H1 (cell line): ENCODE measurements at regions not wholly inside any gene's neighbourhood (a gene's known extent, or its start where the extent isn't known, plus 50 kb on each side); places are given as distances from the start of the nearest gene placed in this dataset.

ENCODE experiments used
- CTCF ChIA-PET: fragments of 300-600 bp; sonication (Branson Sonifier 250); formaldehyde crosslinking; loops from one replicate; lab custom pipeline; 2021; ENCODE audit not compliant: partially characterized antibody; lab: Charles Lee
- POLR2A ChIA-PET: fragments of 300-600 bp; sonication (Branson Sonifier 250); formaldehyde crosslinking; loops from one replicate; lab custom pipeline; 2021; ENCODE audit warnings: inconsistent platforms; ENCODE audit not compliant: partially characterized antibody; lab: Charles Lee
- DNase-seq, 2 experiments: peaks; one replicate each; pipeline versions ENCODE4 v3.0.0 to v3.0.0-alpha.2; 2010 to 2022; ENCODE audit warnings: low spot score in 2 of 2, low read depth in 1 of 2, mixed read lengths in 1 of 2
- FAIRE-seq: peaks from 2 replicates; lab custom pipeline; 2011; peaks lifted over from hg19 to GRCh38; lab: Jason Lieb, UNC
- H2AFZ ChIP-seq: 2 replicates; pipeline ENCODE4 v1.8.1; 2012; ENCODE audit warnings: low read length, inconsistent platforms
- H2AK5ac ChIP-seq: 2 replicates; pipeline ENCODE4 v1.6.1; 2013; ENCODE audit warnings: low read depth, low read length
- H2BK120ac ChIP-seq: replicated peaks from 2 replicates; pipeline ENCODE3; 2013; ENCODE audit warnings: low read depth, low read length, inconsistent platforms
- H2BK12ac ChIP-seq: 2 replicates; pipeline ENCODE4 v1.6.1; 2013; ENCODE audit warnings: low read depth, low read length
- H2BK15ac ChIP-seq: 2 replicates; pipeline ENCODE4 v1.6.1; 2013; ENCODE audit warnings: low read length
- H2BK20ac ChIP-seq: 2 replicates; pipeline ENCODE4 v1.6.1; 2013; ENCODE audit warnings: low read length
- H2BK5ac ChIP-seq: 2 replicates; pipeline ENCODE4 v1.6.1; 2013; ENCODE audit warnings: low read depth, low read length
- H3K14ac ChIP-seq: 2 replicates; pipeline ENCODE4 v1.6.1; 2013; ENCODE audit warnings: inconsistent platforms; ENCODE audit not compliant: insufficient read length
- H3K18ac ChIP-seq: 2 replicates; pipeline ENCODE4 v1.6.1; 2013; ENCODE audit warnings: low read length; ENCODE audit errors: extremely low read depth
- H3K23ac ChIP-seq: 2 replicates; pipeline ENCODE4 v1.6.1; 2013; ENCODE audit warnings: inconsistent platforms; ENCODE audit not compliant: insufficient read length
- H3K23me2 ChIP-seq: 2 replicates; pipeline ENCODE4 v1.6.1; 2013; ENCODE audit warnings: low read depth, low read length
- H3K27ac ChIP-seq: 2 replicates; pipeline ENCODE4 v1.6.1; 2011; ENCODE audit warnings: low read depth, low read length, inconsistent platforms
- H3K27me3 ChIP-seq, 4 experiments: replicated peaks in 1 of 4; 1 replicate in 1 of 4; 2 replicates in 3 of 4; pipeline versions ENCODE4 v1.6.1 to v1.8.1; 2011 to 2013; ENCODE audit warnings: low read length in 3 of 4, mild to moderate bottlenecking in 3 of 4, inconsistent platforms in 2 of 4, mixed read lengths in 2 of 4, moderate library complexity in 1 of 4; ENCODE audit not compliant: control insufficient read depth in 3 of 4, insufficient read depth in 3 of 4; ENCODE audit errors: extremely low read depth in 1 of 4
- H3K36me3 ChIP-seq, 4 experiments: 2 replicates each; pipeline versions ENCODE4 v1.6.1 to v1.8.1; 2011 to 2013; ENCODE audit warnings: mild to moderate bottlenecking in 4 of 4, low read length in 3 of 4, moderate library complexity in 2 of 4, control low read depth in 1 of 4, inconsistent platforms in 1 of 4; ENCODE audit not compliant: insufficient read depth in 4 of 4, control insufficient read depth in 2 of 4
- H3K4ac ChIP-seq: replicated peaks from 2 replicates; pipeline ENCODE3; 2013; ENCODE audit warnings: low read length, low read depth, mixed read lengths, inconsistent platforms; ENCODE audit not compliant: insufficient read length
- H3K4me1 ChIP-seq, 4 experiments: replicated peaks in 1 of 4; 1 replicate in 1 of 4; 2 replicates in 3 of 4; pipeline versions ENCODE4 v1.6.1 to v1.8.1; 2011 to 2013; ENCODE audit warnings: low read length in 3 of 4, inconsistent platforms in 2 of 4, mixed read lengths in 1 of 4; ENCODE audit not compliant: insufficient read depth in 4 of 4, control insufficient read depth in 3 of 4
- H3K4me2 ChIP-seq, 2 experiments: 2 replicates each; pipeline versions ENCODE4 v1.6.1 to v1.8.1; 2011 to 2013; ENCODE audit warnings: low read depth in 2 of 2, low read length in 2 of 2, control low read depth in 1 of 2, inconsistent platforms in 1 of 2, mild to moderate bottlenecking in 1 of 2; ENCODE audit not compliant: insufficient read depth in 1 of 2
- H3K4me3 ChIP-seq, 4 experiments: fragments of 200-600, 300-600 bp in 1 of 4; sonication (generic), shearing (Covaris generic), sonication (Bioruptor Twin) in 1 of 4; 2 replicates each; pipeline versions ENCODE4 v1.5.1 to v1.8.1; 2011 to 2016; ENCODE audit warnings: low read length in 4 of 4, low read depth in 3 of 4, control low read depth in 2 of 4, inconsistent platforms in 2 of 4, mild to moderate bottlenecking in 2 of 4, mixed read lengths in 1 of 4, moderate library complexity in 1 of 4; ENCODE audit not compliant: insufficient read depth in 2 of 4; ENCODE audit errors: extremely low read depth in 1 of 4
- H3K56ac ChIP-seq: replicated peaks from 2 replicates; pipeline ENCODE3; 2013; ENCODE audit warnings: low read depth, mild to moderate bottlenecking, mixed read lengths, low read length, inconsistent platforms; ENCODE audit not compliant: insufficient read length
- H3K79me1 ChIP-seq: 2 replicates; pipeline ENCODE4 v1.6.1; 2013; ENCODE audit warnings: low read depth, low read length, control low read depth
- H3K79me2 ChIP-seq, 2 experiments: 2 replicates each; pipeline versions ENCODE4 v1.6.1 to v1.8.1; 2012 to 2013; ENCODE audit warnings: low read length in 2 of 2, mild to moderate bottlenecking in 2 of 2, inconsistent platforms in 1 of 2; ENCODE audit not compliant: insufficient read depth in 2 of 2, control insufficient read depth in 1 of 2
- H3K9ac ChIP-seq, 4 experiments: replicated peaks in 1 of 4; 1 replicate in 1 of 4; 2 replicates in 3 of 4; pipeline versions ENCODE4 v1.6.1 to v1.8.1; 2011 to 2013; ENCODE audit warnings: low read depth in 3 of 4, low read length in 3 of 4, control low read depth in 2 of 4, mild to moderate bottlenecking in 2 of 4, moderate library complexity in 2 of 4, inconsistent platforms in 1 of 4; ENCODE audit errors: extremely low read depth in 1 of 4
- H3K9me3 ChIP-seq, 2 experiments: 2 replicates each; pipeline versions ENCODE4 v1.6.1 to v1.8.1; 2012 to 2013; ENCODE audit warnings: mild to moderate bottlenecking in 2 of 2, moderate library complexity in 2 of 2, control low read depth in 1 of 2, inconsistent platforms in 1 of 2, low read depth in 1 of 2, low read length in 1 of 2, mixed read lengths in 1 of 2; ENCODE audit not compliant: insufficient read depth in 2 of 2
- H4K20me1 ChIP-seq, 2 experiments: replicated peaks in 1 of 2; 2 replicates each; pipeline versions ENCODE3 to v1.8.1; 2011 to 2013; ENCODE audit warnings: inconsistent platforms in 2 of 2, low read length in 2 of 2, mild to moderate bottlenecking in 1 of 2; ENCODE audit not compliant: insufficient read depth in 2 of 2, control insufficient read depth in 1 of 2
- H4K5ac ChIP-seq: 2 replicates; pipeline ENCODE4 v1.6.1; 2013; ENCODE audit warnings: low read length, low read depth, mixed read lengths, inconsistent platforms; ENCODE audit not compliant: insufficient read length
- H4K8ac ChIP-seq: 2 replicates; pipeline ENCODE4 v1.8.0; 2013; ENCODE audit warnings: mild to moderate bottlenecking, moderate library complexity, low read length, inconsistent platforms; ENCODE audit not compliant: insufficient read depth; ENCODE audit errors: extremely low read depth
- H4K91ac ChIP-seq: replicated peaks from 2 replicates; pipeline ENCODE3; 2013; ENCODE audit warnings: low read length, mixed read lengths, inconsistent platforms; ENCODE audit not compliant: insufficient read length
- CHD1 ChIP-seq: IDR thresholded peaks from 2 replicates; pipeline ENCODE4 v1.6.1; 2012; ENCODE audit warnings: low read depth, low read length, improper control_type of control experiment
- CTCF ChIP-seq, 3 experiments: IDR thresholded peaks; 1 replicate in 2 of 3; 2 replicates in 1 of 3; pipeline versions ENCODE4 v1.5.1 to v1.6.1; 2011; ENCODE audit warnings: low read length in 3 of 3, mild to moderate bottlenecking in 3 of 3, inconsistent platforms in 2 of 3, low read depth in 1 of 3, moderate library complexity in 1 of 3; ENCODE audit not compliant: insufficient read depth in 1 of 3; ENCODE audit errors: control extremely low read depth in 1 of 3
- EGR1 ChIP-seq: IDR thresholded peaks from 2 replicates; pipeline ENCODE4 v1.6.1; 2011; ENCODE audit warnings: low read depth, low read length, borderline replicate concordance
- GABPA ChIP-seq: IDR thresholded peaks from 2 replicates; pipeline ENCODE4 v1.6.1; 2011; ENCODE audit warnings: mild to moderate bottlenecking, low read length, moderate library complexity, borderline replicate concordance; ENCODE audit not compliant: insufficient read depth
- JUN ChIP-seq: IDR thresholded peaks from 2 replicates; pipeline ENCODE4 v1.6.1; 2011; ENCODE audit warnings: low read depth, mild to moderate bottlenecking, improper control_type of control experiment, low read length
- RXRA ChIP-seq: IDR thresholded peaks from 2 replicates; pipeline ENCODE4 v1.6.1; 2011; ENCODE audit warnings: low read depth, mild to moderate bottlenecking, low read length, moderate library complexity; ENCODE audit not compliant: insufficient read depth
- WGBS, 2 experiments: shearing (Covaris generic) in 1 of 2; methylation state at CpG; one replicate each; pipeline versions ENCODE4 v1.1.6 to v1.1.7; 2013 to 2015; ENCODE audit warnings: low lambda C conversion rate in 2 of 2, mixed read lengths in 2 of 2, inconsistent platforms in 1 of 2, low coverage in 1 of 2, missing lambda C conversion rate in 1 of 2; ENCODE audit not compliant: insufficient replicate concordance in 2 of 2, insufficient coverage in 1 of 2, insufficient read length in 1 of 2; ENCODE audit errors: extremely low coverage in 1 of 2, missing lambda C conversion rate in 1 of 2; 5-methylcytosine and 5-hydroxymethylcytosine counted together

GRCh38 chr4:181307824-181308223, 935.4 kb upstream of the TENM3 start:
- no peak for DNase-seq
- no peak overlapping the region for H2BK12ac ChIP-seq
- H2BK20ac ChIP-seq: no peak overlapping the region
- no peaks in the 10 kb centered on the region for H3K79me1 ChIP-seq
- H3K27ac ChIP-seq: no peak overlapping the region
- no peak overlapping the region for H3K18ac ChIP-seq
- H2AK5ac ChIP-seq: no peak overlapping the region
- H3K14ac ChIP-seq: no peak overlapping the region
- TF ChIP-seq CHD1: no peak
- TF ChIP-seq GABPA: no peak
- TF ChIP-seq JUN: no peak
- no peak for TF ChIP-seq CTCF (IDR thresholded peaks at IDR 0.05; ENCODE audit: control extremely low read depth in 1 of 3, insufficient read depth in 1 of 3, low read depth in 1 of 3, low read length in 3 of 3)
- no peak for TF ChIP-seq EGR1
- TF ChIP-seq RXRA: no peak
- TF ChIP-seq, all 59 proteins: peak for 0
- Histone ChIP-seq H3K36me3 (no peaks in the 10 kb centered on the region), H3K27me3 (no peaks in the 10 kb centered on the region), H2AFZ (no peak overlapping the region), H2BK15ac (no peak overlapping the region), H3K23me2 (no peaks in the 10 kb centered on the region), H3K4me2 (no peak overlapping the region), H3K4ac (no peak overlapping the region), H4K20me1 (no peaks in the 10 kb centered on the region), H3K23ac (no peak overlapping the region), H2BK5ac (no peak overlapping the region), H4K91ac (no peak overlapping the region), H3K56ac (no peak overlapping the region), H3K9ac (no peak overlapping the region), H4K8ac (no peak overlapping the region), H3K9me3 (no peaks in the 10 kb centered on the region), H3K4me1 (peaks cover 0 to 5% (median 0%) of the 10 kb centered on the region in 4 experiments; a peak in 2 of 7 replicates), H4K5ac (no peak overlapping the region), H2BK120ac (no peak overlapping the region), H3K4me3 (no peak overlapping the region), H3K79me2 (no peaks in the 10 kb centered on the region)
- 79% methylated on average over 2 of the region's 2 CpGs; no CpG with 5 or more reads in 1 of the 2 experiments for WGBS, 2 experiments
- ChIA-PET CTCF (no interaction called here), POLR2A (no interaction called here)
- FAIRE-seq: no peak
